HL-60 (cell line): ENCODE measurements at regions not wholly inside any gene's neighbourhood (a gene's known extent, or its start where the extent isn't known, plus 50 kb on each side); places are given as distances from the start of the nearest gene placed in this dataset.
"Not testable (repeated sequence)": the region's sequence is repeated elsewhere in the genome, so short reads cannot be mapped to it uniquely, and the experiment has no call there.

Experiments used
- DNase-seq, 2 experiments: peaks; one replicate each; pipeline ENCODE4 v3.0.0-alpha.2; 2010 to 2020; ENCODE audit warnings: low read depth in 1 of 2, low spot score in 1 of 2
- H3K27ac ChIP-seq: fragments of 250-450 bp; sonication (Bioruptor Pico); replicated peaks from 2 replicates; pipeline ENCODE4 v1.5.1; 2020; ENCODE audit warnings: mild to moderate bottlenecking, moderate library complexity
- H3K27me3 ChIP-seq: fragments of 250-450 bp; sonication (Bioruptor Pico); 2 replicates; pipeline ENCODE4 v1.5.1; 2021; ENCODE audit warnings: mild to moderate bottlenecking, moderate library complexity; ENCODE audit not compliant: insufficient read depth, poor library complexity, severe bottlenecking
- H3K4me3 ChIP-seq: replicated peaks from 2 replicates; pipeline ENCODE4 v1.5.1; 2011; ENCODE audit warnings: mild to moderate bottlenecking, control low read depth, low read length; ENCODE audit not compliant: insufficient read depth
- GABPA ChIP-seq: IDR thresholded peaks from 2 replicates; pipeline ENCODE4 v1.6.1; 2012; ENCODE audit warnings: low read depth
- POLR2AphosphoS5 ChIP-seq: IDR thresholded peaks from 2 replicates; pipeline ENCODE4 v1.6.1; 2012; ENCODE audit warnings: low read depth
- SPI1 ChIP-seq: IDR thresholded peaks from 2 replicates; pipeline ENCODE4 v1.6.1; 2012; ENCODE audit warnings: low read depth, mild to moderate bottlenecking, borderline replicate concordance
- TF ChIP-seq, protein P1 (sequence below): IDR thresholded peaks from one replicate; pipeline ENCODE4 v1.5.1; 2011; ENCODE audit warnings: low read length, control low read depth, inconsistent platforms; ENCODE audit not compliant: insufficient read depth
- TF ChIP-seq, protein P2 (sequence below): IDR thresholded peaks from 2 replicates; pipeline ENCODE4 v1.6.1; 2012; ENCODE audit warnings: low read depth; ENCODE audit not compliant: insufficient replicate concordance

DNA sequence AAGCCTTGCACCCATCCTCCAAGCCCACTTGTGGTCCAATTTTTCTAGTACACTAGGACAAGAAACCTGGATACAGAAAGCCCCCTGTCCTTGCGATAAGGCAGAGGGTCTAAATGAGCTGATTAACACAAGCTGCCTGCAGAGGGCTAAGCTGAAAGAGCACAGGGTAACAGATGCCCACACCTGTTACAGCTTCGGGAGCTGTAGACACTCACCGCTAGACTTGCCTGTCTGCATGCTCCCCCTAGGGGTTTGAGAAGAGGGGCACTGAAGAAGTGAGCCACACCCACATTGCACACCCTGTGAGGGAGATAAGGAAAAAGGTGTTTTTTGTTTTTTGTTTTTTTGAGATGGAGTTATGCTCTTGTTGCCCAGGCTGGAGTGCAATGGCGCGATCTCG is 386.5 kb upstream of the AUTS2 start:
- DNase-seq = no peak
- TF ChIP-seq, protein P1, sequence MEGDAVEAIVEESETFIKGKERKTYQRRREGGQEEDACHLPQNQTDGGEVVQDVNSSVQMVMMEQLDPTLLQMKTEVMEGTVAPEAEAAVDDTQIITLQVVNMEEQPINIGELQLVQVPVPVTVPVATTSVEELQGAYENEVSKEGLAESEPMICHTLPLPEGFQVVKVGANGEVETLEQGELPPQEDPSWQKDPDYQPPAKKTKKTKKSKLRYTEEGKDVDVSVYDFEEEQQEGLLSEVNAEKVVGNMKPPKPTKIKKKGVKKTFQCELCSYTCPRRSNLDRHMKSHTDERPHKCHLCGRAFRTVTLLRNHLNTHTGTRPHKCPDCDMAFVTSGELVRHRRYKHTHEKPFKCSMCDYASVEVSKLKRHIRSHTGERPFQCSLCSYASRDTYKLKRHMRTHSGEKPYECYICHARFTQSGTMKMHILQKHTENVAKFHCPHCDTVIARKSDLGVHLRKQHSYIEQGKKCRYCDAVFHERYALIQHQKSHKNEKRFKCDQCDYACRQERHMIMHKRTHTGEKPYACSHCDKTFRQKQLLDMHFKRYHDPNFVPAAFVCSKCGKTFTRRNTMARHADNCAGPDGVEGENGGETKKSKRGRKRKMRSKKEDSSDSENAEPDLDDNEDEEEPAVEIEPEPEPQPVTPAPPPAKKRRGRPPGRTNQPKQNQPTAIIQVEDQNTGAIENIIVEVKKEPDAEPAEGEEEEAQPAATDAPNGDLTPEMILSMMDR = no peak
- TF ChIP-seq SPI1 (no peak), POLR2AphosphoS5 (no peak), GABPA (no peak)
- TF ChIP-seq, protein P2, sequence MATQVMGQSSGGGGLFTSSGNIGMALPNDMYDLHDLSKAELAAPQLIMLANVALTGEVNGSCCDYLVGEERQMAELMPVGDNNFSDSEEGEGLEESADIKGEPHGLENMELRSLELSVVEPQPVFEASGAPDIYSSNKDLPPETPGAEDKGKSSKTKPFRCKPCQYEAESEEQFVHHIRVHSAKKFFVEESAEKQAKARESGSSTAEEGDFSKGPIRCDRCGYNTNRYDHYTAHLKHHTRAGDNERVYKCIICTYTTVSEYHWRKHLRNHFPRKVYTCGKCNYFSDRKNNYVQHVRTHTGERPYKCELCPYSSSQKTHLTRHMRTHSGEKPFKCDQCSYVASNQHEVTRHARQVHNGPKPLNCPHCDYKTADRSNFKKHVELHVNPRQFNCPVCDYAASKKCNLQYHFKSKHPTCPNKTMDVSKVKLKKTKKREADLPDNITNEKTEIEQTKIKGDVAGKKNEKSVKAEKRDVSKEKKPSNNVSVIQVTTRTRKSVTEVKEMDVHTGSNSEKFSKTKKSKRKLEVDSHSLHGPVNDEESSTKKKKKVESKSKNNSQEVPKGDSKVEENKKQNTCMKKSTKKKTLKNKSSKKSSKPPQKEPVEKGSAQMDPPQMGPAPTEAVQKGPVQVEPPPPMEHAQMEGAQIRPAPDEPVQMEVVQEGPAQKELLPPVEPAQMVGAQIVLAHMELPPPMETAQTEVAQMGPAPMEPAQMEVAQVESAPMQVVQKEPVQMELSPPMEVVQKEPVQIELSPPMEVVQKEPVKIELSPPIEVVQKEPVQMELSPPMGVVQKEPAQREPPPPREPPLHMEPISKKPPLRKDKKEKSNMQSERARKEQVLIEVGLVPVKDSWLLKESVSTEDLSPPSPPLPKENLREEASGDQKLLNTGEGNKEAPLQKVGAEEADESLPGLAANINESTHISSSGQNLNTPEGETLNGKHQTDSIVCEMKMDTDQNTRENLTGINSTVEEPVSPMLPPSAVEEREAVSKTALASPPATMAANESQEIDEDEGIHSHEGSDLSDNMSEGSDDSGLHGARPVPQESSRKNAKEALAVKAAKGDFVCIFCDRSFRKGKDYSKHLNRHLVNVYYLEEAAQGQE = no peak

DNA sequence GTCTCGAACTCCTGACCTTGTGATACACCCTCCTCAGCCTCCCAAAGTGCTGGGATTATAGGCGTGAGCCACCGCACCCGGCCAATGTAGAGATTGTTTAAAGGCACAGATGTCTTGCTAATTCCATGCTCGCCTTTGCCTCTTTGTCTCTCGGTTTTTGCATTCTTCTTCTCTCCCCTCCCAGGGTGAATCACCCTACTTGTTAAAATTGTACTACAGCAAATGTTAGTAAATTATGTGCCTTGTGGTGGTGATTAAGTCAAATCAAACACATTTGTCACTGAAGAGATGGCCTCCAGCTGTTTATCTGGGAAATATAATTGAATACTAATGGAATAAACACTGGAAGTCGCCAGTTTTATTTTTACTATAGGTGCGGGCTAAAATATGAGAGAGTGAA is 384.4 kb upstream of the AUTS2 start:
- no peak overlapping the region for H3K4me3 ChIP-seq
- TF ChIP-seq, protein P2 = no peak
- TF ChIP-seq GABPA (no peak), SPI1 (no peak), POLR2AphosphoS5 (no peak)
- TF ChIP-seq, protein P1 = no peak
- no peaks in the 10 kb centered on the region for H3K27me3 ChIP-seq
- DNase-seq = no peak
- H3K27ac ChIP-seq = no peak overlapping the region

More for the DNA sequence above, 386.5 kb upstream of the AUTS2 start:
- no peak overlapping the region for H3K27ac ChIP-seq
- H3K27me3 ChIP-seq = no peaks in the 10 kb centered on the region
- no peak overlapping the region for H3K4me3 ChIP-seq

DNA sequence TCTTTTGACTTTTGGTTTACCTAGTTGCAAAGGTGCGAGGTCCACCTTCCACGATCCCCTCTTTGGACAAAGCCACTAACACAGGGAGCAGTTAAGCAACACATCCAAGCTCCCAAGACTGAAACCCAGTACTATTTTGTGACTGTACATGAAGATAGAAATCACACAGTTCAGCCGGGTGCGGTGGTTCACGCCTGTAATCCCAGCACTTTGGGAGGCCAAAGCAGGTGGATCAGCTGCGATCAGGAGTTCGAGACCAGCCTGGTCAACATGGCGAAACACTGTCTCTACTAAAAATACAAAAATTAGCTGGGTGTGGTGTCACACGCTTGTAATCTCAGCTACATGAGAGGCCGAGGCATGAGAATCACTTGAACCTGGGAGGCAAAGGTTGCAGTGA is 382.8 kb upstream of the AUTS2 start:
- H3K27ac ChIP-seq, H3K27me3 ChIP-seq, H3K4me3 ChIP-seq, DNase-seq: not testable (repeated sequence)

DNA sequence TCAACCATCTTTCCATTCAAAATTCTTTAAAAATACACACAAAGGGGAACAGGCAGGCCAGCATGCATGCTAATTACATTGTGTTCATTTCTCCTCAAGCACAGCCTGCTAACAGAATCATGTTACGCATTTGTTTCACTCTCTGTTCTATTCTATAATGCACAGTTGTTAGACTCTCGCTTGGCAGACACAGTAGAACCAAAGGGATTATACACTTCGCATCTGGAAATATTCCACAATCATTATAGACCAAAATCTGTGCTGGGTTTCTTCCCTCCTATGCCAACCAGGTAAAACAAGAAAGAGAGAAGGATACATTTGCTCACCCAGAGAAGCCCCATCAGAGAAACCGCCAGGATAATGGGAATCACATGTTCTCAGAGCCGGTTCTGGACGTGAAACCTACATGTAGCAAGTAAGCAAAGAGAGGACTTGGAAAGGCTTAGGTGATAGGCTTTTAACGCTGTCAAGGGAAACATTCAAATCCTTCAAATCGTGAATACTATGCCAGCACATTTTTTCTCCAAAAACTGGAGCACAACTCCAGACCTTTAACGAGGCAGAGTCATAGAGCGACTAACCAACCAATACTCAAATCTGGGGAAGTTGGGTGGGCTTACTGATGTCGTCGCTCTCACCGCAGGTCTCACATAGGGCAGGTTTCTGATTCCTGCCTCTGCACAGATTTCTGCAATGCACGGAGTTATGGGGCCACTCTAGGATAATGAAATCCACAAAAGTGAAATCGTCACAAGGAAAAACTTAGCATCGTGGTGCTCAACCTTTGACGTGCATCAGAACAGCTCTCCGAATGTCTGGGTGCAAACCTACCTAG is 380.5 kb upstream of the AUTS2 start:
- DNase-seq = no peak
- Histone ChIP-seq H3K4me3 (no peak overlapping the region), H3K27ac (no peak overlapping the region), H3K27me3 (no peaks in the 10 kb centered on the region)
- TF ChIP-seq GABPA (no peak), SPI1 (no peak)
- TF ChIP-seq, protein P1 = no peak
- TF ChIP-seq, protein P2 = no peak
